Gastrocnemius medialis (tissue), 4 donors: ENCODE measurements at regions not wholly inside any gene's neighbourhood (a gene's known extent, or its start where the extent isn't known, plus 50 kb on each side); places are given as distances from the start of the nearest gene placed in this dataset.

Experiments used
- POLR2A ChIP-seq, 2 donors: fragments of 450-650 bp; IDR thresholded peaks; one replicate each; pipeline ENCODE4 v1.6.1; 2017; ENCODE audit warnings: antibody characterized with exemption in 2 of 2, mild to moderate bottlenecking in 2 of 2, moderate library complexity in 2 of 2
- TF ChIP-seq, protein P1 (sequence below), 5 experiments: fragments of 450-650 bp in 3 of 5; fragments of 200-600 bp in 2 of 5; sonication (generic) in 2 of 5; IDR thresholded peaks in 4 of 5; conservative IDR thresholded peaks in 1 of 5; 1 replicate in 4 of 5; 2 replicates in 1 of 5; pipeline ENCODE4 v1.5.1; 2016 to 2019; ENCODE audit warnings: antibody characterized with exemption in 5 of 5, mild to moderate bottlenecking in 3 of 5, moderate library complexity in 3 of 5

DNA sequence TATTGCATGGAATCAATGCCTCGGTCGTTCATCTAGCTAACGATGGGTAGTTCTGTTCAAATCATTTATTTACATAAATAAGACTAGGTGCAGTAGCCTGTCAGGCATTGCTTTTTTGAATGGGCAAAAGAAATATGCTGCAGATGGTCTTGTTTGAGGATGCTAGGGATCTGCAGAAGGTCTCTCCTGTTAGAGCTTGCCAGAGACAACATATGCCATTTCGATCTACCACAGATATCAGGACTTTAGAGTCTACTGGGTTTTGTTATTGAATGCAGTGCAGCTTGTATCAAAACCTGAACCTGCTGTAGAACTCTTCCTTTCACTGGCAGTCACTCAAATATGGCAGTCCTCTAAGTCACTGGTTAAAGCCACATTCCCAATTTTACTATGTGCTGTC lies 381.1 kb upstream of the CDH10 start:
- TF ChIP-seq, protein P1, sequence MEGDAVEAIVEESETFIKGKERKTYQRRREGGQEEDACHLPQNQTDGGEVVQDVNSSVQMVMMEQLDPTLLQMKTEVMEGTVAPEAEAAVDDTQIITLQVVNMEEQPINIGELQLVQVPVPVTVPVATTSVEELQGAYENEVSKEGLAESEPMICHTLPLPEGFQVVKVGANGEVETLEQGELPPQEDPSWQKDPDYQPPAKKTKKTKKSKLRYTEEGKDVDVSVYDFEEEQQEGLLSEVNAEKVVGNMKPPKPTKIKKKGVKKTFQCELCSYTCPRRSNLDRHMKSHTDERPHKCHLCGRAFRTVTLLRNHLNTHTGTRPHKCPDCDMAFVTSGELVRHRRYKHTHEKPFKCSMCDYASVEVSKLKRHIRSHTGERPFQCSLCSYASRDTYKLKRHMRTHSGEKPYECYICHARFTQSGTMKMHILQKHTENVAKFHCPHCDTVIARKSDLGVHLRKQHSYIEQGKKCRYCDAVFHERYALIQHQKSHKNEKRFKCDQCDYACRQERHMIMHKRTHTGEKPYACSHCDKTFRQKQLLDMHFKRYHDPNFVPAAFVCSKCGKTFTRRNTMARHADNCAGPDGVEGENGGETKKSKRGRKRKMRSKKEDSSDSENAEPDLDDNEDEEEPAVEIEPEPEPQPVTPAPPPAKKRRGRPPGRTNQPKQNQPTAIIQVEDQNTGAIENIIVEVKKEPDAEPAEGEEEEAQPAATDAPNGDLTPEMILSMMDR (IDR thresholded peaks at IDR 0.05 in 4 of 5, conservative IDR thresholded peaks at IDR 0.05 in 1 of 5), result no peak
- no peak for TF ChIP-seq POLR2A (IDR thresholded peaks at IDR 0.05)
